ENCODE measurements at regions not wholly inside any gene's neighbourhood (a gene's known extent, or its start where the extent isn't known, plus 50 kb on each side); places are given as distances from the start of the nearest gene placed in this dataset.

DNA sequence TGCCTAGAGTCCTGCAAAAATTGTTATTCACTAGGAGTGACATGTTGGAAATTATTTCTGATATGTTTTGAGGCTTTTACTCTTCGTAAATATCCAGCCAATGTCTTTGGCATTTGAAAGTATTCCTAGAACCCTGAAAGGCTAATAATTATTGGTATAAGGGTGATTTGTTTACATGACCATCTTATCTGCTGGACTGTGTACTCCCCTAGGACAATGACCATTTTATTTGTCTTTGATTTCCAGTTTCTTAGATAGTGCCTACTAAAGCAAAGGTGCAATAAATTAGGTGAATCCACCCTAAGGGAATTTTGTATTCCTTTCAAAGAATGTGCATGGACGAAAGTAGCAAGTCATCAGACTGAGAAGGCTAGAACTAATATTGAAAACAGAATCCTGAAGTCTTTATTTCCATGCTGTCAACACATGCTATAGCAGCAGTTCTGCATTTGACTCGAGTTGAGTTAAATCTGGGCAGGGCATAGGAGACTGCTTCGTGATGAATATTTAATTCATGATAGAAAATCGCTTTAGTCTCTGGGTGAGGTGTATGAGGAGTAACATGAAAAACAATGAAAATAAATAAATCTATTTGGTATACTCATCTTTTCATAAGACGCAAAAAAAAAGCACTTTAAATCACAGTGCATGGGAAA lies 235.7 kb downstream of the GPD2 start:
- Histone ChIP-seq H3K79me1 (ENCODE audit: low read depth in 1 of 2, low read length in 2 of 2) (no peaks in the 10 kb centered on the region), H3K4me3 (ENCODE audit: insufficient read depth, low read depth, low read length) (no peak overlapping the region), H3K4ac (ENCODE audit: low read depth, low read length) (no peak overlapping the region), H4K5ac (ENCODE audit: low read depth, low read length) (no peak overlapping the region), H3K9ac (ENCODE audit: low read depth, low read length) (no peak overlapping the region), H3K4me1 (ENCODE audit: control insufficient read depth, insufficient read depth, low read length) (no peaks in the 10 kb centered on the region), H2BK5ac (ENCODE audit: low read depth, low read length, poor library complexity, severe bottlenecking) (no peak overlapping the region), H3K27me3 (ENCODE audit: control insufficient read depth, insufficient read depth, low read length) (no peaks in the 10 kb centered on the region), H4K91ac (ENCODE audit: insufficient read depth, low read depth, low read length) (no peak overlapping the region), H3K27ac (ENCODE audit: insufficient read depth, low read length) (no peak overlapping the region), H3K36me3 (ENCODE audit: control insufficient read depth, insufficient read depth, low read length) (no peaks in the 10 kb centered on the region), H2AK5ac (ENCODE audit: low read depth, low read length) (no peak overlapping the region), H2AK9ac (replicated peaks; ENCODE audit: low read depth, low read length, poor library complexity) (no peak overlapping the region), H3K9me1 (ENCODE audit: insufficient read depth, low read length) (no peaks in the 10 kb centered on the region), H3K23ac (ENCODE audit: low read depth, low read length) (no peak overlapping the region), H3K56ac (ENCODE audit: extremely low read depth, insufficient read depth, low read length) (no peak overlapping the region), H2BK20ac (ENCODE audit: low read depth, low read length) (no peak overlapping the region), H3K9me3 (ENCODE audit: control insufficient read depth, insufficient read depth, low read length) (no peaks in the 10 kb centered on the region), H2BK120ac (ENCODE audit: low read depth, low read length) (no peak overlapping the region), H2BK15ac (ENCODE audit: low read depth, low read length) (no peak overlapping the region), H3K4me2 (ENCODE audit: low read depth, low read length) (no peak overlapping the region), H3K18ac (ENCODE audit: low read depth, low read length) (no peak overlapping the region), H3K14ac (replicated peaks; ENCODE audit: low read depth, low read length) (no peak overlapping the region), H2AFZ (replicated peaks; ENCODE audit: low read length, poor library complexity) (no peak overlapping the region), H4K20me1 (ENCODE audit: insufficient read depth, low read length) (no peaks in the 10 kb centered on the region), H4K8ac (ENCODE audit: low read depth in 2 of 2, low read length in 2 of 2) (no peak overlapping the region)
- POLR2A ChIA-PET (ENCODE audit: unreplicated experiment), result no interaction called here
- ATAC-seq (ENCODE audit: low read depth), result no peak
- WGBS, 2 experiments (ENCODE audit: extremely low coverage in 2 of 2, insufficient read length in 1 of 2), result no CpG with 5 or more reads among the region's 6 CpGs
- dilution Hi-C loops (cut with HindIII; ENCODE audit: low sequenced_read_pairs, unreplicated experiment) (no loop called here), intact Hi-C loops (cut with micrococcal nuclease) (no loop called here), in situ Hi-C loops (cut with MboI; ENCODE audit: low sequenced_read_pairs) (no loop called here)
- CTCF ChIA-PET, result interaction anchor here (0.6 kb wide), 1 partner anchor 31 kb away, joined by 3 read pairs; no protein-coding TSS in a partner anchor
- TF ChIP-seq RFX5 (IDR thresholded peaks at IDR 0.05; ENCODE audit: low read depth, low read length), result no peak
- no peak for TF ChIP-seq SMC3 (IDR thresholded peaks at IDR 0.05; ENCODE audit: low read depth, low read length)
- no peak for TF ChIP-seq MXI1 (IDR thresholded peaks at IDR 0.05; ENCODE audit: borderline replicate concordance, low read depth, low read length)
- no peak for TF ChIP-seq BHLHE40 (IDR thresholded peaks at IDR 0.05; ENCODE audit: low read depth, low read length)
- TF ChIP-seq POLR2A (IDR thresholded peaks at IDR 0.05; ENCODE audit: low read depth, low read length), result no peak
- no peak for TF ChIP-seq CHD1 (IDR thresholded peaks at IDR 0.05; ENCODE audit: low read depth, low read length)
- TF ChIP-seq RCOR1 (IDR thresholded peaks at IDR 0.05; ENCODE audit: insufficient replicate concordance, low read length), result no peak
- TF ChIP-seq, protein P1, sequence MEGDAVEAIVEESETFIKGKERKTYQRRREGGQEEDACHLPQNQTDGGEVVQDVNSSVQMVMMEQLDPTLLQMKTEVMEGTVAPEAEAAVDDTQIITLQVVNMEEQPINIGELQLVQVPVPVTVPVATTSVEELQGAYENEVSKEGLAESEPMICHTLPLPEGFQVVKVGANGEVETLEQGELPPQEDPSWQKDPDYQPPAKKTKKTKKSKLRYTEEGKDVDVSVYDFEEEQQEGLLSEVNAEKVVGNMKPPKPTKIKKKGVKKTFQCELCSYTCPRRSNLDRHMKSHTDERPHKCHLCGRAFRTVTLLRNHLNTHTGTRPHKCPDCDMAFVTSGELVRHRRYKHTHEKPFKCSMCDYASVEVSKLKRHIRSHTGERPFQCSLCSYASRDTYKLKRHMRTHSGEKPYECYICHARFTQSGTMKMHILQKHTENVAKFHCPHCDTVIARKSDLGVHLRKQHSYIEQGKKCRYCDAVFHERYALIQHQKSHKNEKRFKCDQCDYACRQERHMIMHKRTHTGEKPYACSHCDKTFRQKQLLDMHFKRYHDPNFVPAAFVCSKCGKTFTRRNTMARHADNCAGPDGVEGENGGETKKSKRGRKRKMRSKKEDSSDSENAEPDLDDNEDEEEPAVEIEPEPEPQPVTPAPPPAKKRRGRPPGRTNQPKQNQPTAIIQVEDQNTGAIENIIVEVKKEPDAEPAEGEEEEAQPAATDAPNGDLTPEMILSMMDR (conservative IDR thresholded peaks at IDR 0.05; ENCODE audit: low read depth, low read length), result no peak
- TF ChIP-seq, protein P2, sequence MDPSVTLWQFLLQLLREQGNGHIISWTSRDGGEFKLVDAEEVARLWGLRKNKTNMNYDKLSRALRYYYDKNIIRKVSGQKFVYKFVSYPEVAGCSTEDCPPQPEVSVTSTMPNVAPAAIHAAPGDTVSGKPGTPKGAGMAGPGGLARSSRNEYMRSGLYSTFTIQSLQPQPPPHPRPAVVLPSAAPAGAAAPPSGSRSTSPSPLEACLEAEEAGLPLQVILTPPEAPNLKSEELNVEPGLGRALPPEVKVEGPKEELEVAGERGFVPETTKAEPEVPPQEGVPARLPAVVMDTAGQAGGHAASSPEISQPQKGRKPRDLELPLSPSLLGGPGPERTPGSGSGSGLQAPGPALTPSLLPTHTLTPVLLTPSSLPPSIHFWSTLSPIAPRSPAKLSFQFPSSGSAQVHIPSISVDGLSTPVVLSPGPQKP (IDR thresholded peaks at IDR 0.05; ENCODE audit: borderline replicate concordance, low read depth, low read length), result no peak
- TF ChIP-seq, protein P3, sequence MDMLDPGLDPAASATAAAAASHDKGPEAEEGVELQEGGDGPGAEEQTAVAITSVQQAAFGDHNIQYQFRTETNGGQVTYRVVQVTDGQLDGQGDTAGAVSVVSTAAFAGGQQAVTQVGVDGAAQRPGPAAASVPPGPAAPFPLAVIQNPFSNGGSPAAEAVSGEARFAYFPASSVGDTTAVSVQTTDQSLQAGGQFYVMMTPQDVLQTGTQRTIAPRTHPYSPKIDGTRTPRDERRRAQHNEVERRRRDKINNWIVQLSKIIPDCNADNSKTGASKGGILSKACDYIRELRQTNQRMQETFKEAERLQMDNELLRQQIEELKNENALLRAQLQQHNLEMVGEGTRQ (IDR thresholded peaks at IDR 0.05; ENCODE audit: low read depth, low read length), result no peak
- no peak for TF ChIP-seq NFE2L2 (IDR thresholded peaks at IDR 0.05; ENCODE audit: low read depth, low read length)
- TF ChIP-seq MAFK (IDR thresholded peaks at IDR 0.05; ENCODE audit: low read depth, low read length), result no peak
- no peak for TF ChIP-seq FOS (IDR thresholded peaks at IDR 0.05; ENCODE audit: low read depth, low read length)
- TF ChIP-seq RAD21 (IDR thresholded peaks at IDR 0.05; ENCODE audit: low read length), result no peak
- TF ChIP-seq CEBPB (IDR thresholded peaks at IDR 0.05; ENCODE audit: low read depth, low read length), result no peak
- no peak for TF ChIP-seq MAZ (IDR thresholded peaks at IDR 0.05; ENCODE audit: borderline replicate concordance, low read depth, low read length)
- BruUV-seq (replicated peaks), result no TSS peak
- no peak for DNase-seq

Data from IMR-90 (cell line).